CD4-positive, alpha-beta T cell treated with Interleukin-1 beta for 1 hour (primary cell): ENCODE measurements at regions not wholly inside any gene's neighbourhood (a gene's known extent, or its start where the extent isn't known, plus 50 kb on each side); places are given as distances from the start of the nearest gene placed in this dataset.

Experiments used
- DNase-seq, 2 donors: peaks; one replicate each; pipeline ENCODE4 v3.0.0-alpha.2; 2020 to 2022

GRCh38 chr18:41444943-41445342 is 510.1 kb upstream of the PIK3C3 start:
- DNase-seq, result no peak

DNA sequence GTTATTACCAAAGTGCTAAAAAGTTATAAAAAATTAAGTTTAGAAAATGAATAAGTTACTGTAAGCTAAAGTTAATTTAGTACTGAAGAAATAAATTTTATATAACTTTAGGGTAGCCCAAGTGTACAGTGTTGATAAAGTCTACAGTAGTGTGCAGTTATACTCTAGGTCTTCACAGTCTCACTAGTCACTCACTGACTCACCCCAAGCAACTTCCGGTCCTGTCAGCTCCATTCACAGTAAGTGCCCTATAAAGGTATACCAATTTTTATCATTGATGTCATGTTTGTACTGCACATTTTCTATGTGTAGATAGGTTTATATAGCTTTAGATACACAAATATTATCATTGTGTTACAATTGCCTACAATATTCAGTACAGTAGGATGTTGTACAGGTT is 518.3 kb upstream of the PIK3C3 start:
- no peak for DNase-seq

DNA sequence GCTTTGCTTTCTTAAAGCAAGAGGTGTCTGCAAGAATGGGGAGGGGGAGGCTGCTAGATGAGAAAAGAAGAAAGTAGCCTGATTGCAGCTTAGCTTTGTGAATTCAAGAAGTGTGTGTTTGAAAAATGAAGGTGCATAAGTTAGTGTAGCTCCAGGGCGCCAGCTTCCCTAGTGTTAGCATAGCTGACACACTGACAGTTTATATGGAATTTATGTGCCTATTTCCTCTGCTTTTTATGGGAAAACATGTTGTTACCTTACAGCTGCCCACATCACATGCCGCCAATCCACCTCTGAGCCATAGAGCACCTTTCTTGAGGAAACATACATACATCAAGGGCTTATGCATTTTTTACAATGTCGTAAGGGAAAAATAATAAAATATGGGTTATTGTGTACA is 536.4 kb upstream of the PIK3C3 start:
- no peak for DNase-seq

GRCh38 chr18:41416044-41416443 is 539.0 kb upstream of the PIK3C3 start:
- DNase-seq, result no peak

DNA sequence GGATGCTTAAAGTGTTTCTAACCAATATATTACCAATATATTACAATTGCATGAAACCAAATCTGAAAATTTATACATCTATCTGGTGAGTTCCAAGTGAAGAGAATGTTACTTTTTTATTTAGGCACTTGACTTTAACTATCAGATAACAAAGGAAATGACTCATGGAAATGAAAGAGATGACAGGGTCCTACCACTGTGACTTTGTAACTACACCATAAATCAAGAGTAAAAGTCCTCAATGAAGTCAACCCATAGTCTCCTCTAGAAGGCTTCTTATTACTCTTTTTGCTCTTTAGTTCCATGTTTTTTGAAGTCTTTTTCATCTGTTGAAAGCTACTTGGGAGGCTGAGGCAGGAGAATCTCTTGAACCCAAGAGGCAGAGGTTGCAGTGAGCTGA is 545.0 kb upstream of the PIK3C3 start:
- DNase-seq, result no peak

DNA sequence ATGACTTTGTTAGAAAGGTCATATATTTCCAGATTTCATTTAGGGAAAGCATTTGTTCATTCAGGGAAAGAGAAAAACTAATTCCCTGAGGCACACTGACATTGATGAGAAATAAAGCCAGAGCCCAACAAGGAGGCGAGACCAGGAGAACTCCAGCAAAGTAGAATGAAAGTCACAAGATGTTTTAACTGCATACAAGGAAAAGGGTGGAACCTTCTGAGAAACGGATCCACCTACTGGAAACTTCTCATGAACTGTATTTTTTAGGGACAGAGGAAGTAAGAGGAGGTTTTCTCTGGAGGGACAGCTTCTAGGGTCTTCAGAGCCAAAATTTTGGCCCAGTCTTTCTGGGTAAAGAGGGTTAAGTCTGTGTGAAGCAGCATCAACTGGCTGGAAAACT is 548.2 kb upstream of the PIK3C3 start:
- DNase-seq, result no peak

- DNase-seq, result no peak
Measured at GRCh38 chr18:41396861-41397260, 558.2 kb upstream of the PIK3C3 start.

- no peak for DNase-seq
Measured at GRCh38 chr18:41396211-41396610, 558.8 kb upstream of the PIK3C3 start.

GRCh38 chr18:41395695-41396094 is 559.3 kb upstream of the PIK3C3 start:
- DNase-seq, result no peak

- DNase-seq, result no peak
Measured at GRCh38 chr18:41391616-41392595, 563.1 kb upstream of the PIK3C3 start.

DNA sequence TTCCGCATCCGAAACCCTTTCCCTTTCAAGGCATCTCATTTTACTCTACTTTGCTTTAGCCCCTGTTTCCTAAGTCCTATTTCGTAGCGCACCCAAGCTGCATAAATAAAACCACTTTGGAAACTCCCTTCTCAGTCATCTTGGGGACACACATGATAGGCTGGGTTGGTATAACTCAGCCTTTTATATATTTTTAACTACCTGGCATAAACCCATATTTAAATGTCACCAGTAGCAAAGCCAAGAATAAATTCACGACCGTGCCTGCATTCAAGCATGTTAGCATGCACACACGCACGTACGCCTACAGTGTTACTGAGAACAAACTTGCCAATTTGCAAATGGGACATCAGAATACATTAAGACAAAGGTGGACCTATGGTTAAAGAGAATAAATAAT is 564.7 kb upstream of the PIK3C3 start:
- no peak for DNase-seq

GRCh38 chr18:41378598-41378997 is 576.4 kb upstream of the PIK3C3 start:
- no peak for DNase-seq

DNA sequence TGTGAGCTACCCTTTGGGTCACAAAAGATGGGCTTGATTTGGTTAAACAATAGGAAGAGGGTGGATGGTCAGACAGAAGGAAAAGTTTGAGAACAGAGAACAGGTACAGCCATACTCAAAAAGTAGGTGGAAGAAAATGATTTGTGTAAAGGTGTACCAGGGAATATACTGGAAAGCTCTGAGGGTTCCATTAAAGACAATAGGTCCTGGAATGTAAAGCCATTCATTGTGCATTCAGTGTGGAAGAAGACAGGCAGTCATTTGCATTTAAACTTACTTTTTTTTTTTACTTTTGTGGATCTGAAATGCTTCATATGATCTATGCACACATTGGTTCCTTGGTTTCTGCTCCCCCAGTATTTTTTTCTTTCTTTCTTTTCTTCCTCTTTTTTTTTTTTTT is 581.4 kb upstream of the PIK3C3 start:
- DNase-seq, result no peak

DNA sequence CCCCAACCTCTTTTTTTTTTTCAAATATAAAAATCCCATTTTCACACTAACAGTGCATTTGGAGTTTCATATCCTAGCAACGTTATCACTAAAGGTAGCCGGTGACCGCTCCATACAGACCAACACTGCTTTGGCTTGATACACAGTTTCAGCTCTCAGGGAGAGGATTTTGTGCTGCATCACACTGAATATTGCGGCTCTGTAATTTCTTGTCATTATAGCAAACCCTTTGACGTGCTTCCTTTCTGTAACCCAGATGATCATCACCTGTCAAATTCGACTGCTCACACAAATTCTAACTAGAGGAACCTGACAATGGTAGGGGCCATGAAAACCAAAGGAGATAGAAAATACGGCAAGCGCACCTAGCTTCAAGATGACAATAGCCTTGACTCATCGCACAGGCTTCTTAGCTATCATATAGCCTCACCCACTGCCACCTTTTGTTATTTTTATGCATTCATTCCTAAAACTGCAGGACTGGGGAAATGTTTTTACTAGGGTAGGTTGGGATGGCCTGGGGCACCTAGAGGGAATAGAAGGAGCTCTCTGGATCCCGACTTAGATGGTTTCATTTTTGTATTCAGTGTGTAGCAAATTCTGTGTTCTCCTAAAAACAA is 582.9 kb upstream of the PIK3C3 start:
- no peak for DNase-seq

DNA sequence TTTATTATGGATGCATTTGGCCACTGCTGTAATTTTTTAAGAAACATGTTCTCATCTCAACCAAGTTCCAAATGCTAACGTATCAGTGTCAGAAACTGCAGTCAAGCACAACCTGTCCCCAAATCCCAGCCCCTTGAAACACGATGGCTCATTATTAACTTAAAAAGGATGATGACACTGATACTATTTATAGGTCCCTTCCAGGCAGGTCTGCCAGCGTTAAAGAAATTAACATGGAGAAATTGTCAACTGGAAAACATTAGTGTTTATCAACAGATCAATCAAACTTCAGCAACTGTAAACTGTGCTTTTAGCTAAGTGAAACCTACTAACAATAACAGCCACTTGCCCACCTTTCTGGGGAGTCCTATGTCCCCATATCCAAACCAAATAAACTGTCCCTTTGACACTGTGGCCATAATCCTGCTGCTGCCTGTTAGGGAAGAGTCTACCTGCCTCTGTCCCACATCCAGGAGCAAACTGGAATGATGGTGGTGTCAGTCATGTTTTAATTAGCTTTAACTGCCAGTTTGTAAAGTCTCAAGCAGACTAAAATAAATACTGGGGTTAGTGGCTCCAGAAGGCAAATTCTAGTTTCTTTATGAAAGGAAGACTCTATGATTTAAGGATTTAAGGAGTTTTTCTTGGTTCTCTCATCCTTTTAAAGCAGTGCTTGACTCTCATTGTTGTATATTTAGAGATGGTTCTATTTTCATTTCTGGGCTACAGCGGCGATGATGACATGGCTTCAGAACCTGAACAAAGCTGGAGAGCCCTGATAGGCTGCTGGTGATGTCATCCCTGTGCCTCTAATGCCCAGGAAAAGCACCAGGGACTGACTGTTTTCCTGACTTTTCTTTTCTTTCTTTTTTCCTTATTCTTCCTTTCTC is 583.6 kb upstream of the PIK3C3 start:
- DNase-seq, result no peak

GRCh38 chr18:41370740-41371139 is 584.3 kb upstream of the PIK3C3 start:
- no peak for DNase-seq

GRCh38 chr18:41357708-41358107 is 597.3 kb upstream of the PIK3C3 start:
- no peak for DNase-seq

DNA sequence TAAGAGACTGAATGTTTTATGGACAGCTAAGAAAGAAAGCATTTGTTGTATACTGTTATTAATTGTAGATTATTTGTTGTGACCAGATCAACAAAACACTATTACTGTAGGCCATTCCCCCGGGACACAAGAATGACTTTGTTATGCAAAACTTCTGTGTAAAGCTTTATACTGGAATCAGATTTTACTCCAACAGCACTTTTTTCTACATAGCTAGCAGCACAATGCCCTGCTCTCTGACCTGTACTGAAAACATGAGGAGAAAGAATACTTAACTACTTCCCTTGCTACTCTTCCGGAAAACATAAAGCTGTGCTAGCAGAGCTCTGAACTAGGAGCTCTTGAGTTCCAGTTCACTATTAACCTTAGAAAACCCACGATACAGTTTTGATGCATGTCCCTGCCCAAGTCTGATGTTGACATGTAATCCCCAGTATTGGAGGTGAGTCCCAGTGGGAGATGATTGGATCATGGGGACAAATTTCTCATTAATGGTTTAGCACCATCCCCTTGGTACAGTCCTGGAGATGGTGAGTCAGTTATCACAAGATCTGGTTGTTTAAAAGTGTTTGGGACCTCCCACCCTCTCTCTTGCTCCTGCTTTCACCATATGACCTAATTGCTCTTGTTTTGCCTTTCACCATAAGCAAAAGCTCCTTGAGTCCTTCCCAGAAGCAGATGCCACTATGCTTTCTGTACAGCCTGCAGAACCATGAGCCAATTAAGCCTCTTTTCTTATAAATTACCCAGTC is 601.1 kb upstream of the PIK3C3 start:
- DNase-seq, result no peak

DNA sequence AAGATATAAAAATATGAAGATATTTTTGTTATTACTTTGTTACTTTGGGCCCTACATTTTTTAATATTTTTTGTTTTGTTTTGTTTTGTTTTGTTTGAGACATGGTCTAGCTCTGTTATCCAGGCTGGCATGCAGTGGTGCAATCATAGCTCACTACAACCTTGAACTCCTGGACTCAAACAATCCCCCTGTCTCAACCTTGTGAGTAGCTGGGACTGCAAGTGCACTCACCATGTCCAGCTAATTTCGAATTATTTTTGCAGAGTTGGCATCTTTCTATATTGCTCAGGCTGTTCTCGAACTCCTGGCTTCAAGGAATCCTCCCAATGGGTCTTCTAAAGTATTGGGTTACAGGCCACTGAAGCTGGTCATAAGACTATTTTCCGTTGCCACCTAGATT is 603.6 kb upstream of the PIK3C3 start:
- DNase-seq, result no peak

DNA sequence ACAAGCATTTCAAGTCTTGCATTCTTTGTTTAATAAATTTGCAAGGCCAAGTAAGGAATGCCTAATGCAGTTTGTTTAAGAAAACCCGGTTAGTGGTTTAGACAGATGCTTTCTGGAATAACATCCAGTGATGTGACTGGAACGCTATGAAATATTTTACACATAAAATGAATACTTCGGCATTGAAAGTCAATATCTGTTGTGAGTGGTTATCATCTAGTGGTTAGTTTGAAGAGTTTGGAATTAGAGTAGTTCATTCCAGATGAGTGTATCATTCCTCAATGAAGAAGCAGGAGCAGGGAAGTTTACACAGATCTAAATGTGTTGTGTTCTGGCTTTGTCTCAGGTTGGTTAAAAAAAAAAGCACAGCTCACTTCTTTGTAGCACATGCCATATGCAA is 608.0 kb upstream of the PIK3C3 start:
- no peak for DNase-seq

GRCh38 chr18:41343808-41344207 is 611.2 kb upstream of the PIK3C3 start:
- no peak for DNase-seq

DNA sequence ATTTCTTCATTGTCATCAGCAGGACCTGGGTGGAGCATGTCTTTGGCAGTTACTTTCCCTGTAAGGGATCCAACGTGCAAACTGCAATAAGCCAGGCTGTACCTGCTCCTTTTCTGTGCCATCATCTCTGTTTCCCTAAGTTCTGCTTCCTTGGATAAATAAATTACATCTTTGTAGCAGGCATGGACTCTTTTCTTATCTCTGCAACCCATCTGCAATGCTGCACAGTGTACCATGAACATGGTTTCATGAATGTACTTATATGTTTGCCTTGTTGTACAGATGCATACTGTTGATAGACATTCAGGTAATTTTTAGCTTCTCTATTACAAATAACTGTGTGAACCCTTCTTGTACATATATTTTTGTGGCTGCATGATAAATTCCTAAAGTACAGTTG is 616.7 kb upstream of the PIK3C3 start:
- DNase-seq, result no peak

- no peak for DNase-seq
Measured at GRCh38 chr18:41331661-41332060, 623.4 kb upstream of the PIK3C3 start.
